HG02763 (cell line): ENCODE measurements at regions not wholly inside any gene's neighbourhood (a gene's known extent, or its start where the extent isn't known, plus 50 kb on each side); places are given as distances from the start of the nearest gene placed in this dataset.
"Not testable (repeated sequence)": the region's sequence is repeated elsewhere in the genome, so short reads cannot be mapped to it uniquely, and the experiment has no call there.

Source experiments
- ATAC-seq: cut with Tn5 transposase; IDR thresholded peaks from one replicate; pipeline ENCODE4 v1.9.1; 2021; ENCODE audit warnings: mild to moderate bottlenecking, moderate library complexity; ENCODE audit not compliant: unreplicated experiment

GRCh38 chr18:64752707-64753106 lies 603.8 kb upstream of the LINC00305 start:
- no peak for ATAC-seq

GRCh38 chr18:64749884-64750283 lies 601.0 kb upstream of the LINC00305 start:
- ATAC-seq: no peak

GRCh38 chr18:64747803-64748202 lies 598.9 kb upstream of the LINC00305 start:
- ATAC-seq: no peak

GRCh38 chr18:64742898-64743297 lies 594.0 kb upstream of the LINC00305 start:
- no peak for ATAC-seq

GRCh38 chr18:64734063-64734462 lies 585.2 kb upstream of the LINC00305 start:
- no peak for ATAC-seq

- ATAC-seq: not testable (repeated sequence)
Observed at GRCh38 chr18:64725657-64726056, 576.8 kb upstream of the LINC00305 start.

- ATAC-seq: no peak
Observed at GRCh38 chr18:64720781-64721464, 572.0 kb upstream of the LINC00305 start.

GRCh38 chr18:64718808-64719207 lies 569.9 kb upstream of the LINC00305 start:
- ATAC-seq: no peak

GRCh38 chr18:64717026-64717425 lies 568.1 kb upstream of the LINC00305 start:
- ATAC-seq: no peak

GRCh38 chr18:64714086-64714485 lies 565.2 kb upstream of the LINC00305 start:
- ATAC-seq: no peak

GRCh38 chr18:64713284-64713683 lies 564.4 kb upstream of the LINC00305 start:
- ATAC-seq: peak; percentile 97

- ATAC-seq: no peak
Observed at GRCh38 chr18:64712035-64712434, 563.1 kb upstream of the LINC00305 start.

- ATAC-seq: no peak
Observed at GRCh38 chr18:64710105-64710861, 561.4 kb upstream of the LINC00305 start.

- no peak for ATAC-seq
Observed at GRCh38 chr18:64707052-64707451, 558.2 kb upstream of the LINC00305 start.

- ATAC-seq: no peak
Observed at GRCh38 chr18:64699081-64699480, 550.2 kb upstream of the LINC00305 start.

- no peak for ATAC-seq
Observed at GRCh38 chr18:64695851-64696553, 547.1 kb upstream of the LINC00305 start.

- no peak for ATAC-seq
Observed at GRCh38 chr18:64693766-64694165, 544.9 kb upstream of the LINC00305 start.

GRCh38 chr18:64692826-64693225 lies 543.9 kb upstream of the LINC00305 start:
- ATAC-seq: no peak

GRCh38 chr18:64679121-64679520 lies 530.2 kb upstream of the LINC00305 start:
- ATAC-seq: no peak

- ATAC-seq: no peak
Observed at GRCh38 chr18:64678048-64678447, 529.2 kb upstream of the LINC00305 start.

- ATAC-seq: no peak
Observed at GRCh38 chr18:64674694-64675093, 525.8 kb upstream of the LINC00305 start.

- ATAC-seq: not testable (repeated sequence)
Observed at GRCh38 chr18:64671293-64671692, 522.4 kb upstream of the LINC00305 start.
